Right kidney (tissue), 1 donor: ENCODE measurements at regions not wholly inside any gene's neighbourhood (a gene's known extent, or its start where the extent isn't known, plus 50 kb on each side); places are given as distances from the start of the nearest gene placed in this dataset.

Experiments
- DNase-seq: peaks from one replicate; pipeline ENCODE4 v3.0.0-alpha.2; 2016

DNA sequence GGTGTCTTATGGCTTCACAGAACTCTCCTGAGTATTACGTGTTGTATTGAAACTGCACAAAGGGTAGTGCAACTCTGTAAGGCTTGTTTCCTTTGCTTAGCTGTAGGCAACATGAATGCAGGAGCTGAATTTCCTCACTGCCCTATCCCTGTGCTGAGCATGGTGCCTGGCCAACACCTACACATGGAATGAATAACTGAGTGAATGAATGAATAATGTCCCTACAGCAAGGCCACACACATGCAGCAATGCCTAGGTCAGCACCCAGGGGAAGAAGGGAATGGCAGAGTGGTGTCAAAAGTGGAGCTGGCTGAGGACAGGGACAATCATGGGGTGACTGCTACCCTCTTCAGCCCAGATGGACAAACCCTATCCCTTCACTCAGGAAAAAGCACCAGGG lies 655.9 kb downstream of the PTPRU start:
- DNase-seq: no peak

GRCh38 chr1:29890201-29890959 lies 654.1 kb downstream of the PTPRU start:
- DNase-seq: no peak

- DNase-seq: no peak
These were observed 653.5 kb downstream of the PTPRU start for GRCh38 chr1:29889776-29890175.

DNA sequence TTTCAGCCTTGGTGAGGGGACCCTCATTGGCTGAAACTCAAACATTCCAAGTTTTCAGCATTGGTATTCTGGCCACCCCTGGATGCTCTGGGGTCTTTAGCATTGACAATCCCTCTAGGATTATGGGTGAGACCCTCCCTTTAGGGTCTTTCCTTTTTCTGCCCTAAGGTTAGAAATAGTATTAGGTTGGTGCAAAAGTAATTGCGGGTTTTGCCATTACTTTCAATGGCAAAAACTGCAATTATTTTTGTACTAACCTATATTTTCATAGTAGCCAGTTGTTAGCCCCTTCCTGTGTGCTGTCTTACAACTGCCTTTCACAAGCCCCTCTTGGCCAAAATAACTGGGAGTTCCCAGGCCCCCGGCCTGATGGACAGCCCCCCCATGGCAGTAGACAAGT lies 648.4 kb downstream of the PTPRU start:
- no peak for DNase-seq

- no peak for DNase-seq
These were observed 647.7 kb downstream of the PTPRU start for GRCh38 chr1:29883986-29884385.

- DNase-seq: no peak
These were observed 647.1 kb downstream of the PTPRU start for GRCh38 chr1:29883411-29883832.

GRCh38 chr1:29880556-29880955 lies 644.2 kb downstream of the PTPRU start:
- no peak for DNase-seq

DNA sequence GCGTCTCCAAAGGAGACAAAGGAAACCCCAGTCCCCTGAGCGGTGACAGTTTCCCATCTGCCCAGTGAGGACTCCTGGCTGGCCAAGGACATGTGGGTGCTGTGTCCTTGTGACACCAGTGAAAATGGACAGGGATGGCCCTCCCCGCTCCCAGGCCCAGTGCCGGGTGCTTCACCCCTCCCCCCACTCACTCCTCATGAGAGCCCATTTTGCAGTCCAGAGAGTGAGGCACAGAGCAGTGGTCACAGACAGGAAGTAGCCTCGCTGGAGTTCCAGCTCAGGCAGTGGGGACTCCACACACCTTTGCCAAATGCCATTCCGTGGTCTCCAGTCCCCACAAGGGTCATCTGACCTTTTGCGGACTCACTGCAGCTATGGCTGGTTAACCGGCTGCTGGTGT lies 642.9 kb downstream of the PTPRU start:
- DNase-seq: no peak

DNA sequence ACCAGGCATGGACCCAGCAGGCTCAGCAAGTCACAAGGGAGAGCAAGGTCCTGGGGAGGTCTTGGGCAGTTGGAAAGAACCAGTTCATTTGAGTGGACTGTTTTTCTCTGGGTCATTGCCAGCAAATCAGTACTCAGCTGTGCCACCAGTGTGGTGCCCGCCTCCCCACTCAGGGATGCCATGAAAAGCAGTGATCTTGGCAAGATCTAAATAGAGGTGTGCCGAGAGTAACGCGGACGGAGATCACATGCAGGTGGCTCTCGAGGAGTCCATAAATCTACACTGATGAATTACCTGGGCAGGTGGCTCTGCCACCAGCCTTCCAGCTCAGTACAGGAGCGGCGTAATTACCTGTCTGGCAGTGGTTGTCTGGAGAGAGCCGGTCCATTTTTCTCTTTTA lies 642.2 kb downstream of the PTPRU start:
- no peak for DNase-seq

DNA sequence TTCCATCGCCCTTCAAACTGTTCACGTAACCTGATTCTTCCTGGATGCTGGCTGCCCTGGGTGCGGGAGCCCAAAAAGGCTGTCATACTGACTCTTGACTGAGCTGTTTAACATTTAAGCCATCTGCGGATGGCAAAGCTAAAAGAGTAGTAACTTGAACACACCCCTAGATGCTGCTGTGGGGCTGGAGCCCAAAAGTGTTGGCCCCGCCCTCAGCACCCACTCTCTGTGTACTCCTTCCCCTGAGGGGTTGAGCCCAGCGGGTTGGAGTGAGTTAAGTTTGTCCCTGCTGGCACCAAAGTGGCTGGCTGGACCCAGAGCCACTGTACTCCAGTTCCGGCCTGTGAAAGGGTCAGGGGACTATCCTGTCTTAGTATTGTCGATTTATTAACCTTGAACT lies 640.6 kb downstream of the PTPRU start:
- no peak for DNase-seq

- DNase-seq: no peak
These were observed 640.1 kb downstream of the PTPRU start for GRCh38 chr1:29876441-29876840.

GRCh38 chr1:29875557-29876028 lies 639.3 kb downstream of the PTPRU start:
- DNase-seq: no peak

GRCh38 chr1:29870621-29871020 lies 634.3 kb downstream of the PTPRU start:
- no peak for DNase-seq

DNA sequence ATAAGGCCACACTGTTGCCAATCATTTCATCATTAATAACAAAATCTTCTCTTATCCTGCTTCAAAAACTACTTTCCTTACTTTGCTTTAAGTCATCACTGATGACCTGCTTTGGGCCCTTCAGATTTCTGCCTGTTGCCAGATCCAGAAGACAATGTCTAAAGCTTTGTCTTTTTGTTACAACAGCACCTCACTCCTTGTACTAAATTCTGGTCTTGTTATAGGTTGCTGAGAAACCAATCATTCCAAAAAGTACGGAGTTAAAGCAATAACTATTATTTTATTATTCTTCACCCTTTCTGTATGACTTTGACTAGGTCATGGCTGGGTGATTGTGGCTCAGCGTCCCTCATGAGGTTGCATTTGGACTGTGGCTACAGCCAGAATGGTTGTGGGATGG lies 633.5 kb downstream of the PTPRU start:
- no peak for DNase-seq

DNA sequence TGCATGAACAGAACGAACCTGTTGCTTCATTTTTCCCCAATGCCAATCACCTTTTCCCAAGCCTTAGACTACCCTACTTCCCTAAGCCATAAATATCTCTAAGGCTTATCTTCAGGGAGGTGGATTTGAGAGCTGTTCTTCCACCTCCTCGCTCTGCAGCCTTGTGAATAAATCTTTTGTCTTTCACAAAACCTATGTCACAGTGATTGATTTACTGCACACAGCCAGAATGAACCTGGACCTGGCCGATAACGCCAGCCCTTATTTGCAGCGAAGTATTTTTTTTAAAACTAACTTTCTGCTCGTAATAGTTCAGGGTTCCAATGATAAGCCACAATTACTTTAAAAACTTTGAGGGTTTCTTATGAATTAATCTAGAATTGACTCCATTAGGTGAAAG lies 632.6 kb downstream of the PTPRU start:
- DNase-seq: no peak

DNA sequence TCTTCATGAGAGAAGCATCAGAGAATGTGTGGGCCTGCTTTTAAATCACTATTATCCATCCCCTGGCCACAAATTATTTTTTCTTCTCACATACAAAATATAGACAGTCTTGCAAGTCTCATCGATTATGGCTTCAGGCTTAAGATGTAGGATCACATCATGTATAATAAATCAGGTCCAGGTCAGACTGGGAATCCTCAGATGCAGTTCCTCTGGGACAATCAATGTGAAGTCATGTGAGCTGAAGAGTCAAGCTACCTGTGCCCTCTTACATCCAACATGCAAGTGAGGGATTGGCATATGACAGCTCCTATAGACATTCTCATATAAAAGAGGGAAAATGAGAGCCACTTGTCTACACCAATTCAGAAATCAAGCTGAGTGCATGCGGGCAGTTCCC lies 631.8 kb downstream of the PTPRU start:
- DNase-seq: no peak

GRCh38 chr1:29865051-29865450 lies 628.7 kb downstream of the PTPRU start:
- peak; percentile 6 for DNase-seq

- DNase-seq: no peak
These were observed 628.2 kb downstream of the PTPRU start for GRCh38 chr1:29864431-29865022.

- no peak for DNase-seq
These were observed 625.6 kb downstream of the PTPRU start for GRCh38 chr1:29861922-29862321.

- no peak for DNase-seq
These were observed 625.1 kb downstream of the PTPRU start for GRCh38 chr1:29861446-29861845.

DNA sequence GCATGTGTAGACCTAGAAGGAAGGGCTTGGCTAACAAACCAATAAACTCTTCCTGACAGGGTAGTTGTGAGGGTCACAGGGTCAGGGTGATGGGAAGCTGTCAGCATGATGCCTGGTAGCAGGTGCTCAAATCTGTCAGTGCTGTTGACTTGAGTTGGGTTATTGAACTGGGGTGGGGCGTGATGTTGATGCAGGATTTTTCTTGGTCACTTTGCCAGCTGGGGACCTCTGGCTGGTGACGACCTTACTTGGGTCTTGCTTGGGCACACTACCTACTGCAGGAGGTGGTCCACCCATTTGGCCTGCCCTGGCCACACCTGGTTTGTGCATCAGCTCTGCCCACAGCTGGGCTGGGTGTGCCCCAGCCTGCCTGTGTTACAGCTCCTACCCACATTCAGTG lies 624.4 kb downstream of the PTPRU start:
- no peak for DNase-seq

GRCh38 chr1:29860056-29860455 lies 623.7 kb downstream of the PTPRU start:
- no peak for DNase-seq

GRCh38 chr1:29859126-29859525 lies 622.8 kb downstream of the PTPRU start:
- no peak for DNase-seq

GRCh38 chr1:29858646-29859045 lies 622.3 kb downstream of the PTPRU start:
- DNase-seq: no peak
